ENCODE measurements at regions not wholly inside any gene's neighbourhood (a gene's known extent, or its start where the extent isn't known, plus 50 kb on each side); places are given as distances from the start of the nearest gene placed in this dataset.
"Not testable (repeated sequence)": the region's sequence is repeated elsewhere in the genome, so short reads cannot be mapped to it uniquely, and the experiment has no call there.

DNA sequence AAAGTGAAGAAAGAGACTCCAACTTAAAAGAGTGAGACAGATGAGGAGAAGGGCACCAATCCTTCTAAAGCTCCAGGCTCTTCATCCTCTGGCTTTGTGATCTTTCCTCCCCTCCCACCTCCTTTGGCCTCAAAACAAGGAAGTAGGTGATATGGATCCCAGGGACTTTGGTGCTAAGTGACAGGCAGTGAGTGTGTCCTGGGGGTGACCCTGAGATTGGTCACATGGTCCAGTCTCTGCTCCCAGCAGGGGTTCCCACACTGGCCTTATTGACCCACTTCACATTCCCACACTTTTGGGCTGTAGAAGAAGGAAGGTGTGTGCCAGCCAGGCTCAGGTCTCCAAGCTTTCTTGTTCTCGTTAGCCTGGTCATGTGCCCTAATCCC lies 401.2 kb upstream of the PROX1 start:
- no peak for TF ChIP-seq CTCF (IDR thresholded peaks at IDR 0.05)
- no peak for TF ChIP-seq POLR2AphosphoS5 (IDR thresholded peaks at IDR 0.05)
- no peak for TF ChIP-seq POLR2A (IDR thresholded peaks at IDR 0.05)
- no peak for TF ChIP-seq EP300 (IDR thresholded peaks at IDR 0.05)
- Histone ChIP-seq H3K36me3 (no peaks in the 10 kb centered on the region), H3K9me3 (no peaks in the 10 kb centered on the region), H3K4me3 (no peak overlapping the region), H3K27me3 (peaks cover 5% of the 10 kb centered on the region), H3K4me1 (no peaks in the 10 kb centered on the region), H3K27ac (no peak overlapping the region)
- 60% methylated on average over 1 of the region's 1 CpG for WGBS
- DNase-seq (ENCODE audit: low spot score in 2 of 2): no peak

GRCh38 chr1:213596729-213597128 lies 391.0 kb upstream of the PROX1 start:
- 81% methylated on average over 7 of the region's 7 CpGs for WGBS
- no peaks in the 10 kb centered on the region for H3K27me3 ChIP-seq
- no peaks in the 10 kb centered on the region for H3K9me3 ChIP-seq
- no peaks in the 10 kb centered on the region for H3K36me3 ChIP-seq
- TF ChIP-seq POLR2A (IDR thresholded peaks at IDR 0.05) (no peak), EP300 (IDR thresholded peaks at IDR 0.05) (no peak), CTCF (IDR thresholded peaks at IDR 0.05) (no peak)
- no peak for DNase-seq (ENCODE audit: low spot score in 2 of 2)
- H3K4me1 ChIP-seq: no peaks in the 10 kb centered on the region
- no peak overlapping the region for H3K4me3 ChIP-seq
- no peak overlapping the region for H3K27ac ChIP-seq

DNA sequence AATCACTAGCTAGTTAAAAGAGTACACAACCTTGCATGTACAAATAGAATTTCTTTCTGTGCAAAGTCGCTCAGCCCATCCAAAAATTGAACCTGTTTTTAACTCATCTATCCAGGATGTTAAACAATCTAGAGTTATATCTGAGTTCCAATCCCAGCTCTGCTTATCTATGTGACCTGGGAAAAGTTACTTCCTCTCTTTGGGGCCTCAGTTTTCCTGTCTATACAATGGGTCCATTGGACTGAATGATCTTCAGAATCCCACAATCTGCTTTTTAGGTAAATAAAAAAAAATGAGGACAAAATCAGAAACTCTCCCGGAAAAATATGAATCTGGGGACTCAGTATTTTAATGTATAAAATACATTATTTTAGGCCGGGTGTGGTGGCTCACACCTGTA lies 389.5 kb upstream of the PROX1 start:
- Histone ChIP-seq H3K4me1 (no peaks in the 10 kb centered on the region), H3K36me3 (no peaks in the 10 kb centered on the region), H3K27me3 (peaks cover 4% of the 10 kb centered on the region), H3K27ac (no peak overlapping the region), H3K4me3 (no peak overlapping the region), H3K9me3 (no peaks in the 10 kb centered on the region)
- no peak for DNase-seq (ENCODE audit: low spot score in 2 of 2)
- 91% methylated on average over 3 of the region's 3 CpGs for whole genome bisulfite sequencing
- TF ChIP-seq POLR2A (IDR thresholded peaks at IDR 0.05) (no peak), EP300 (IDR thresholded peaks at IDR 0.05) (no peak), POLR2AphosphoS5 (IDR thresholded peaks at IDR 0.05) (no peak), CTCF (IDR thresholded peaks at IDR 0.05) (no peak)

DNA sequence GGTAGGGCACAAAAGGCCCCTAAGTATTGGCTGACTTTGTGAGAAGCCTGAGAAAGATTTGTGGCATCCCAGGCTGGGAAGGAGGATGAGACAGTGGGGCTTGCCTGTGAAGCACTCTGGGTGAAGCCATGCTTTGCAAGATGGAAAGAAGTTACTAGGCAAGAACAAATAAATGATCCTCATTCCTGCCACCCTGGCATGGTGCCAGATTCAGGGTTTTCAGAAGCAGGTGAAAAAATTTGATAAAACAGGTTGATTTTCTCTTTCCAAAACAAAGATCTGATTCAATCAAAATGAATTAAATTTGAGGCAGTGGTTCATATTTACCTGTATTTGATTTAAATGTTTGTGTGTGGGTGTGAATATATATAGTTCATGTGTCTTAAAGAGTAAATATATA lies 386.9 kb upstream of the PROX1 start:
- Histone ChIP-seq H3K9me3 (no peaks in the 10 kb centered on the region), H3K4me3 (no peak overlapping the region), H3K27me3 (peaks cover 12% of the 10 kb centered on the region), H3K36me3 (no peaks in the 10 kb centered on the region), H3K27ac (no peak overlapping the region), H3K4me1 (no peaks in the 10 kb centered on the region)
- no peak for TF ChIP-seq EP300 (IDR thresholded peaks at IDR 0.05)
- TF ChIP-seq POLR2AphosphoS5 (IDR thresholded peaks at IDR 0.05): no peak
- TF ChIP-seq CTCF (IDR thresholded peaks at IDR 0.05): no peak
- TF ChIP-seq POLR2A (IDR thresholded peaks at IDR 0.05): no peak
- no peak for DNase-seq (ENCODE audit: low spot score in 2 of 2)

GRCh38 chr1:213601705-213602104 lies 386.1 kb upstream of the PROX1 start:
- H3K4me3 ChIP-seq; H3K4me1 ChIP-seq; DNase-seq (ENCODE audit: low spot score in 2 of 2); H3K36me3 ChIP-seq; H3K27ac ChIP-seq; H3K9me3 ChIP-seq: not testable (repeated sequence)
- peaks cover 12% of the 10 kb centered on the region for H3K27me3 ChIP-seq

DNA sequence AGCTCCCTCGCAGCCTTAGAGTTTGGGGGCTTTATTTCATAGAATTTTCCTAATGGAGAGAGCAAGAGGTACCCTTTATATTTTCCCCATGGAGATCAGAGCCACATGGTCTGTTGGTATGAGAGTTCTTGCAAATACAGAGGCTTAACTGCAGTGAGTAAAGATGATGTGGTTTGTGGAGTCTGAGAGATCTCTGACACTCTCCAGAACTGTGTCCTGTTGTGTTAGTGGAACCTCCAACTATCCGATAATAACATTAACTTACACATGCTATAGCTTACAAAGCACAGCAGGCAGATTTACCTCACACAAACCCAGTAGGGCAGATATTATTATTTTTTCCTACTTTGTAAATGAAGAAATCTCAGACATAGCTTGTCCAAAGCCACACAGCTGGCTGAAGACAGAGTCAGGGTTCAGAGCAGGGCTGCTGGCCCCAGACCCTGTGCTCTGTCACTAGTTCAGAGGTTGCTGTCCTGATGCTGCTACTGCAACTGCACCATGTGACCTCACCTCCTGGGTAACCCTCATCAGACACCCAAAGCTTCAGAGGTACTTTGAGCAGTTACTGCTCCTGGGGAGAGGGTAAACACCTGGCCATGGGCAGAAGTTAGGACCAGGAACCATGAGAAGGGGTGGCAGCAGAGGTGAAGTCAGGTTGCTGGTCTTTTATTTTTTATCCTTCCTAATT lies 384.8 kb upstream of the PROX1 start:
- Histone ChIP-seq H3K4me1 (no peaks in the 10 kb centered on the region), H3K9me3 (no peaks in the 10 kb centered on the region), H3K36me3 (no peaks in the 10 kb centered on the region), H3K27ac (no peak overlapping the region), H3K4me3 (no peak overlapping the region), H3K27me3 (peaks cover 12% of the 10 kb centered on the region)
- DNase-seq (ENCODE audit: low spot score in 2 of 2): no peak
- TF ChIP-seq POLR2AphosphoS5 (IDR thresholded peaks at IDR 0.05): no peak
- TF ChIP-seq EP300 (IDR thresholded peaks at IDR 0.05): no peak
- TF ChIP-seq CTCF (IDR thresholded peaks at IDR 0.05): no peak
- TF ChIP-seq POLR2A (IDR thresholded peaks at IDR 0.05): no peak
- 94% methylated on average over 2 of the region's 2 CpGs for WGBS
